Kidney (tissue), 13 donors: ENCODE measurements at regions not wholly inside any gene's neighbourhood (a gene's known extent, or its start where the extent isn't known, plus 50 kb on each side); places are given as distances from the start of the nearest gene placed in this dataset.

Experiments
- DNase-seq, 5 donors: peaks; one replicate each; pipeline ENCODE4 v3.0.0-alpha.2; 2013 to 2020
- FAIRE-seq: peaks from 2 replicates; lab custom pipeline; 2012; peaks lifted over from hg19 to GRCh38; lab: Jason Lieb, UNC
- H3K27ac ChIP-seq, 2 donors: one replicate each; pipeline ENCODE4 v1.7.0; 2013; ENCODE audit warnings: low read depth in 2 of 2, low read length in 2 of 2, inconsistent platforms in 1 of 2
- H3K27me3 ChIP-seq: one replicate; pipeline ENCODE4 v1.7.1; 2013; ENCODE audit warnings: low read length, inconsistent platforms; ENCODE audit not compliant: control insufficient read depth, insufficient read depth
- H3K36me3 ChIP-seq, 3 donors: one replicate each; pipeline versions ENCODE4 v1.7.0 to v1.7.1; 2013; ENCODE audit warnings: low read length in 3 of 3, control low read depth in 1 of 3, inconsistent platforms in 1 of 3; ENCODE audit not compliant: insufficient read depth in 3 of 3, control insufficient read depth in 2 of 3
- H3K4me1 ChIP-seq, 3 donors: one replicate each; pipeline versions ENCODE4 v1.7.0 to v1.7.1; 2013; ENCODE audit warnings: low read length in 3 of 3, inconsistent platforms in 1 of 3, low read depth in 1 of 3; ENCODE audit not compliant: control insufficient read depth in 2 of 3, insufficient read depth in 2 of 3
- H3K4me3 ChIP-seq, 3 donors: one replicate each; pipeline versions ENCODE4 v1.7.0 to v1.8.1; 2013; ENCODE audit warnings: low read length in 3 of 3, control low read depth in 1 of 3, inconsistent platforms in 1 of 3
- H3K9ac ChIP-seq, 3 donors: one replicate each; pipeline versions ENCODE4 v1.7.0 to v1.7.1; 2013; ENCODE audit warnings: low read length in 3 of 3, control low read depth in 1 of 3, inconsistent platforms in 1 of 3
- H3K9me3 ChIP-seq, 3 donors: one replicate each; pipeline versions ENCODE4 v1.7.0 to v1.7.1; 2013; ENCODE audit warnings: low read length in 3 of 3, control low read depth in 1 of 3, inconsistent platforms in 1 of 3; ENCODE audit not compliant: control insufficient read depth in 2 of 3, insufficient read depth in 1 of 3
- intact Hi-C: fragments of 100-400 bp; cut with DNase I; formaldehyde crosslinking; loops from one replicate; pipeline ENCODE4 v1.11.1; 2022
- TF ChIP-seq, protein P1 (sequence below): IDR thresholded peaks from 3 replicates; pipeline ENCODE4 v1.5.1; 2012; ENCODE audit warnings: mild to moderate bottlenecking, moderate library complexity, borderline replicate concordance; ENCODE audit not compliant: insufficient read depth; ENCODE audit errors: extremely low read depth
- donor health status: control.
- donor health status: control.
- donor health status: control.
- donor health status: control.
- donor health status: control.
- donor health status: DM: yes; HTN: yes; CAD: no.
- donor health status: Normal renal cell carcinoma (clear cell type).

DNA sequence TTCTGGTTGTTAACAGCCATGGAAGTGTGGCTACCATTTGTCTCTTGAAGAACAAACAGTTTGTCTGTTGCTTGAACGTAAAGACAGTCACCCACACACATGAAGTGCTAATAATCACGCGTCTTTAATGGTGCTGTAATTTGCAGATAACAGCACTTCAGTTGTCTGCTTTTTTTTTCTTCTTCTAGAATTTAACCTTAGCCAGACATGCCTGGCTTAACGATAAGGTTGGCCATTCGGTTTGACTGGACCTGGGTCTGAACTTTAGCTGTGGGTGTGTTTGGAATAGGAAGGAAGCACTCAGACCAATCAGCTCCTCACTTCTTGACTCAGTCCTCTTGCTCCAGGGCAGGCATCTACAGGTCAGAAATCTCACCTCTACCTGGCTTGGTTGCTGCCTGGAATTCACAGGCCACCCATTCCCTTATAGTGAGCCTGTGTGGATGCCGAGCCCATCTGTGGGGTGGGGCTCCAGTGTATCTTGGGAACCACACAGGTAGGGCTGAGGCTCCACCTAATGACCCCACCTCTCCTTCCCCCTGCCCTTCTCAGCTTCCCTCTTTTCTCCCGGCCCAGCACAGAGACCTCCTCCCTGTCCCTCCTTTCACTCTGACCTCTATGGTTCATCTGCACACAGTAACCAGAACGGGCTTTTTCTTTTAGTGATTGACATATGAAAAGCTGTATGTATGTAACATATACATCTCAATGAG lies 246.4 kb upstream of the PWP1 start:
- Histone ChIP-seq H3K27me3 (no peaks in the 10 kb centered on the region), H3K9me3 (no peaks in the 10 kb centered on the region), H3K4me1 (peaks cover 0 to 7% (median 6%) of the 10 kb centered on the region in 3 donors), H3K27ac (no peak overlapping the region), H3K4me3 (no peak overlapping the region), H3K9ac (no peak overlapping the region), H3K36me3 (no peaks in the 10 kb centered on the region)
- TF ChIP-seq, protein P1, sequence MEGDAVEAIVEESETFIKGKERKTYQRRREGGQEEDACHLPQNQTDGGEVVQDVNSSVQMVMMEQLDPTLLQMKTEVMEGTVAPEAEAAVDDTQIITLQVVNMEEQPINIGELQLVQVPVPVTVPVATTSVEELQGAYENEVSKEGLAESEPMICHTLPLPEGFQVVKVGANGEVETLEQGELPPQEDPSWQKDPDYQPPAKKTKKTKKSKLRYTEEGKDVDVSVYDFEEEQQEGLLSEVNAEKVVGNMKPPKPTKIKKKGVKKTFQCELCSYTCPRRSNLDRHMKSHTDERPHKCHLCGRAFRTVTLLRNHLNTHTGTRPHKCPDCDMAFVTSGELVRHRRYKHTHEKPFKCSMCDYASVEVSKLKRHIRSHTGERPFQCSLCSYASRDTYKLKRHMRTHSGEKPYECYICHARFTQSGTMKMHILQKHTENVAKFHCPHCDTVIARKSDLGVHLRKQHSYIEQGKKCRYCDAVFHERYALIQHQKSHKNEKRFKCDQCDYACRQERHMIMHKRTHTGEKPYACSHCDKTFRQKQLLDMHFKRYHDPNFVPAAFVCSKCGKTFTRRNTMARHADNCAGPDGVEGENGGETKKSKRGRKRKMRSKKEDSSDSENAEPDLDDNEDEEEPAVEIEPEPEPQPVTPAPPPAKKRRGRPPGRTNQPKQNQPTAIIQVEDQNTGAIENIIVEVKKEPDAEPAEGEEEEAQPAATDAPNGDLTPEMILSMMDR = no peak
- FAIRE-seq (no peak), DNase-seq (no peak)
- intact Hi-C loops = no loop called here

DNA sequence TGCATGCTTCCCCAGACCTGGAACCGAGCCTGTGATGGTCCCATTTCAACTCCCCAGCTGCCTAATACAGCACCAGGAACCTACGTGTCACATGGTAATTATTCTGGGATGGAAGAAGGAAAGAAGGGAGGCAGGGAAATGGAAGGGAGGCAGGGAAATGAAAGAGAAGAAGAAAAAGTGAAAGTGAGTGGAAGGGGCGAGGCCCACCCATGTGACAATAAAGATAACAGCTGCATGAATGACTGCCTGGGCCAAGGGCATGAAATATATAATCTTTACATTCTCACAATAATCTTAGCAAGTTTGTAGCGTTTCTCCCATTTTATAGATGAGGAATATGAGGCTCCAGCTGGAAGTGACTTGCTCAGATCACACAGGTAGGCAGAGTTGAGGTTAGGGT lies 245.0 kb upstream of the PWP1 start:
- TF ChIP-seq, protein P1 = no peak
- H3K4me1 ChIP-seq = peaks cover 0 to 7% (median 7%) of the 10 kb centered on the region in 3 donors
- H3K27ac ChIP-seq = no peak overlapping the region
- H3K9me3 ChIP-seq = no peaks in the 10 kb centered on the region
- no peaks in the 10 kb centered on the region for H3K27me3 ChIP-seq
- H3K36me3 ChIP-seq = no peaks in the 10 kb centered on the region
- intact Hi-C loops = no loop called here
- no peak overlapping the region for H3K9ac ChIP-seq
- no peak overlapping the region for H3K4me3 ChIP-seq
- FAIRE-seq = no peak
- no peak for DNase-seq

DNA sequence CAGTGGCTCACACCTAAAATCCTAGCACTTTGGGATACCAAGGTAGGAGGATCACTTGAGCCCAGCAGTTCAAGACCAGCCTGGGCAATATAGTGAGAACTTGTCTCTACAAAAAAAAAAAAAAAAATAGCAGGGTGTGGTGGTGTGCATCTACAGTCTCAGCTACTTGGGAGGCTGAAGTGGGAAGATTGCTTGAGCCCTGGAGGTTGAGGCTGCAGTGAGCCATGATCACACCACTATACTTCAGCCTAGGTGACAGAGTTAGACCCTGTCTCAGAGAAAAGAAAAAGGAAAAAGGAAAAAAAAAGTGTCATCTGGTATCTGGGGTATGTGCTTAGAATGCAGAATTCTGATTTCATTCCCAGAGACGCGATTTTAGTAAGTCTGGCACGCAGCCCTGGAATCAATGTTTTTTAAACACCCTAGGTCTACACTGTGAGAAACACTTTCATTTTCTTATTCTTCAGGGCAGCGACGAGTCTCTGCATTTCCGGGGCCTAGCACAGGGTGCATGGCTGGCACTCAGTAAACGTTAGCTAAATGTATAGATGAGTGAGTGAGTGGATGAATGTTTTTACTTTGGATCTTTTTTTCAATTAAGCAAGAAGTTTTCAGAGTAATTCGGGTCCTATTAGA lies 243.8 kb upstream of the PWP1 start:
- DNase-seq = no peak
- TF ChIP-seq, protein P1 = no peak
- H3K36me3 ChIP-seq = no peaks in the 10 kb centered on the region
- H3K27me3 ChIP-seq = no peaks in the 10 kb centered on the region
- H3K9ac ChIP-seq = no peak overlapping the region
- H3K4me1 ChIP-seq = peaks cover 0 to 7% (median 7%) of the 10 kb centered on the region in 3 donors
- H3K4me3 ChIP-seq = peak overlapping the region in 1 of 3 donors; percentile 52
- no peaks in the 10 kb centered on the region for H3K9me3 ChIP-seq
- no peak for FAIRE-seq
- H3K27ac ChIP-seq = no peak overlapping the region
- intact Hi-C loops = no loop called here
